BLaER1 treated with 17β-estradiol and CSF1 and Interleukin-3, amounts not matched to agents 10 nM and 100 nM (cell line): ENCODE measurements at regions not wholly inside any gene's neighbourhood (a gene's known extent, or its start where the extent isn't known, plus 50 kb on each side); places are given as distances from the start of the nearest gene placed in this dataset.

Experiments
- H3K27ac ChIP-seq, 11 experiments: shearing (Covaris generic); formaldehyde crosslinking; 2 replicates each; pipeline ENCODE4 v1.8.1; 2022
- H3K27me3 ChIP-seq, 11 experiments: shearing (Covaris generic); formaldehyde crosslinking; 2 replicates each; pipeline ENCODE4 v1.8.1; 2022
- H3K36me3 ChIP-seq, 11 experiments: shearing (Covaris generic); formaldehyde crosslinking; 2 replicates each; pipeline ENCODE4 v1.8.1; 2022
- H3K4me1 ChIP-seq, 10 experiments: shearing (Covaris generic); formaldehyde crosslinking; 2 replicates each; pipeline ENCODE4 v1.8.1; 2022
- H3K4me2 ChIP-seq, 11 experiments: shearing (Covaris generic); formaldehyde crosslinking; 2 replicates each; pipeline ENCODE4 v1.8.1; 2022
- H3K4me3 ChIP-seq, 10 experiments: shearing (Covaris generic); formaldehyde crosslinking; 2 replicates each; pipeline ENCODE4 v1.8.1; 2022
- H3K9ac ChIP-seq, 11 experiments: shearing (Covaris generic); formaldehyde crosslinking; 2 replicates each; pipeline ENCODE4 v1.8.1; 2022
- H3K9me3 ChIP-seq, 11 experiments: shearing (Covaris generic); formaldehyde crosslinking; replicated peaks in 1 of 11; 2 replicates each; pipeline ENCODE4 v1.8.1; 2022
- H4K20me1 ChIP-seq, 11 experiments: shearing (Covaris generic); formaldehyde crosslinking; 2 replicates each; pipeline ENCODE4 v1.8.1; 2022
- Cebpa-rat ChIP-seq, 11 experiments: shearing (Covaris generic); IDR thresholded peaks; 2 replicates each; pipeline ENCODE4 v1.8.1; 2022

GRCh38 chr3:156620901-156621300 lies 53.5 kb upstream of the TIPARP start:
- Histone ChIP-seq H3K27ac (no peak overlapping the region), H3K4me1 (peaks cover 0 to 2% (median 0%) of the 10 kb centered on the region in 10 experiments; a peak in 4 of 20 replicates)

GRCh38 chr3:156620260-156620659 lies 54.1 kb upstream of the TIPARP start:
- H3K27me3 ChIP-seq, result no peaks in the 10 kb centered on the region
- no peak overlapping the region for H3K4me3 ChIP-seq
- peaks cover 0 to 3% (median 0%) of the 10 kb centered on the region in 11 experiments; a peak in 2 of 22 replicates for H3K9me3 ChIP-seq
- no peaks in the 10 kb centered on the region for H4K20me1 ChIP-seq
- no peaks in the 10 kb centered on the region for H3K36me3 ChIP-seq
- no peak overlapping the region for H3K9ac ChIP-seq
- TF ChIP-seq Cebpa-rat (IDR thresholded peaks at IDR 0.05), result no peak
- H3K4me1 ChIP-seq, result peaks cover 0 to 8% (median 0%) of the 10 kb centered on the region in 10 experiments; a peak in 6 of 20 replicates
- no peak overlapping the region for H3K4me2 ChIP-seq
- no peak overlapping the region for H3K27ac ChIP-seq

More at GRCh38 chr3:156620901-156621300, 53.5 kb upstream of the TIPARP start:
- Histone ChIP-seq H3K36me3 (no peaks in the 10 kb centered on the region), H3K4me2 (no peak overlapping the region), H3K27me3 (no peaks in the 10 kb centered on the region), H4K20me1 (no peaks in the 10 kb centered on the region), H3K9me3 (peaks cover 0 to 3% (median 0%) of the 10 kb centered on the region in 11 experiments; a peak in 2 of 22 replicates), H3K4me3 (no peak overlapping the region), H3K9ac (no peak overlapping the region)
- TF ChIP-seq Cebpa-rat (IDR thresholded peaks at IDR 0.05), result no peak

GRCh38 chr3:156619376-156619775 lies 55.0 kb upstream of the TIPARP start:
- Histone ChIP-seq H3K4me1 (peaks cover 0 to 8% (median 0%) of the 10 kb centered on the region in 10 experiments; a peak in 6 of 20 replicates), H4K20me1 (no peaks in the 10 kb centered on the region), H3K36me3 (no peaks in the 10 kb centered on the region), H3K9me3 (peaks cover 0 to 3% (median 0%) of the 10 kb centered on the region in 11 experiments; a peak in 2 of 22 replicates), H3K9ac (no peak overlapping the region), H3K27me3 (no peaks in the 10 kb centered on the region), H3K4me3 (no peak overlapping the region), H3K4me2 (no peak overlapping the region), H3K27ac (no peak overlapping the region)
- no peak for TF ChIP-seq Cebpa-rat (IDR thresholded peaks at IDR 0.05)

DNA sequence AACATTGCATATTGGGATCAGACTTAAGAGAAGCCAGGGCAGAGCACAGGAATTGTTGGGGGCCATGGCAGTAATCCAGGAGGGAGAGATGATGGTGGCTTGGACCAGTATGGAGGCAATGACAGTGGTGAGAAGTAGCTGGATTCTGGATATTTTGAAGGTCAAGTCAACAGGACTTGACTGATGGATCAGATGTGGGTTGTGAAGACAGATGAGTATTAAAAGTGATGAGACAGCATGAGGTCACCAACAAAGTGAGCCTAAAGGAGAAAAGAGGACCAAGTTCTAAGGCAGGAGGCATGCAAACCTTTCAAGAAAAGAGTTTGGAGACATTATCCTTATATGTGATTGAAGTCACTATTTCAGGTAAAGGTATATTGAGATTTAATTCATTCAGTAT lies 56.6 kb upstream of the TIPARP start:
- no peaks in the 10 kb centered on the region for H4K20me1 ChIP-seq
- no peak overlapping the region for H3K4me2 ChIP-seq
- H3K36me3 ChIP-seq, result no peaks in the 10 kb centered on the region
- H3K9ac ChIP-seq, result no peak overlapping the region
- H3K9me3 ChIP-seq, result no peaks in the 10 kb centered on the region
- no peaks in the 10 kb centered on the region for H3K27me3 ChIP-seq
- no peak for TF ChIP-seq Cebpa-rat (IDR thresholded peaks at IDR 0.05)
- peaks cover 0 to 8% (median 0%) of the 10 kb centered on the region in 10 experiments; a peak in 6 of 20 replicates for H3K4me1 ChIP-seq
- no peak overlapping the region for H3K4me3 ChIP-seq
- no peak overlapping the region for H3K27ac ChIP-seq

DNA sequence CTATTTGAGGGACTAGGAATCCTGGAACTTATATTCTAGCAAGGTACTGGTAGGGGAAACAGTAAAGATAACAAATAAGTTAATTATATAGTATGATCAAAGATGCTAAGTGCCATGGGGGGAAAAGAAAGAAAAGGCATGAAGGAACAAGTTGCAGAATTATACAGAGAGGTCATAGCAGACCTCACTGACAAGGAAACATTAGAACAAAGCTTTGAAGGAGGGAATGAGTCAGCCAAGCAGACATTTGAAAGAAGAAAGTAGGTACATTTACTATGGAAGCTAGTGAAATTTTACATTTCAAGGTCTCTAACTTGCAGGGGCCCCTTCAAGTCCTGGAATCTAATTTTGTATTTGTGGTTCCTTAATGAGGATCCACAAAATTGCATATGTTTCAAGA lies 57.2 kb upstream of the TIPARP start:
- no peak overlapping the region for H3K27ac ChIP-seq
- H3K9ac ChIP-seq, result no peak overlapping the region
- no peaks in the 10 kb centered on the region for H3K9me3 ChIP-seq
- H3K4me3 ChIP-seq, result no peak overlapping the region
- H3K4me1 ChIP-seq, result peaks cover 0 to 9% (median 2%) of the 10 kb centered on the region in 10 experiments; a peak in 10 of 20 replicates
- H3K4me2 ChIP-seq, result no peak overlapping the region
- H3K36me3 ChIP-seq, result no peaks in the 10 kb centered on the region
- H3K27me3 ChIP-seq, result no peaks in the 10 kb centered on the region
- TF ChIP-seq Cebpa-rat (IDR thresholded peaks at IDR 0.05), result no peak
- H4K20me1 ChIP-seq, result no peaks in the 10 kb centered on the region

DNA sequence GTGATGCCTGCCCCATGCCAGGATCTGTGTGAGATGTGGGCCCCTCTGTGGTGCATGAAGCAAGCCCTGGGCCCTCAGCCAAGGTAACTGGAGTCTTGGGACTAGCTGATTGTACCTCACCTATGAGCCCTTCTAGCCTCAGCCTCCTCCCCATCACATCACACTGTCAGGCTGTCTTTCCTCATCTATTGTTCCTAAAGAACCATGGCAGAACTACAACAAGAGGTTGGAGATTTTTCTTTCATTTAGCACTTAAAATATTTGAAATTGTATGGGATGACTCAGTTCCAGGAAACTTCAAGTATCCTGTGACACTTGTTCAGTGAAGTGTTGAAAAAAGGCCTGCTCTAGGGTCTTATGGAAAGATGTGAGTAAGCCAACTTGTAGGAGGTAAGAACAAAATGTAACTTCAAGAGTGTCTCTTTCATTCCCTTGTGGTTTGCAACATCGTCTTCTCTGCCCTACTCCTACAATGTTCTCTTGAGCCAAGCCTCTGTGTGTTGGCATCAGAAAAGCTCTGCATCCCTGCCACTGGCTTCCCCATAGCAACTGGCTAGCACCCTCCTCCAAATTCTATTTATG lies 58.7 kb upstream of the TIPARP start:
- Histone ChIP-seq H3K27me3 (no peaks in the 10 kb centered on the region), H3K9me3 (no peaks in the 10 kb centered on the region), H4K20me1 (no peaks in the 10 kb centered on the region), H3K4me3 (no peak overlapping the region), H3K27ac (no peak overlapping the region), H3K4me2 (peak overlapping the region in 4 of 11 experiments; percentile 20 to 39 (median 28); a peak in 6 of 22 replicates), H3K36me3 (no peaks in the 10 kb centered on the region), H3K4me1 (peaks cover 0 to 12% (median 5%) of the 10 kb centered on the region in 10 experiments; a peak in 10 of 20 replicates), H3K9ac (no peak overlapping the region)
- TF ChIP-seq Cebpa-rat (IDR thresholded peaks at IDR 0.05), result no peak

DNA sequence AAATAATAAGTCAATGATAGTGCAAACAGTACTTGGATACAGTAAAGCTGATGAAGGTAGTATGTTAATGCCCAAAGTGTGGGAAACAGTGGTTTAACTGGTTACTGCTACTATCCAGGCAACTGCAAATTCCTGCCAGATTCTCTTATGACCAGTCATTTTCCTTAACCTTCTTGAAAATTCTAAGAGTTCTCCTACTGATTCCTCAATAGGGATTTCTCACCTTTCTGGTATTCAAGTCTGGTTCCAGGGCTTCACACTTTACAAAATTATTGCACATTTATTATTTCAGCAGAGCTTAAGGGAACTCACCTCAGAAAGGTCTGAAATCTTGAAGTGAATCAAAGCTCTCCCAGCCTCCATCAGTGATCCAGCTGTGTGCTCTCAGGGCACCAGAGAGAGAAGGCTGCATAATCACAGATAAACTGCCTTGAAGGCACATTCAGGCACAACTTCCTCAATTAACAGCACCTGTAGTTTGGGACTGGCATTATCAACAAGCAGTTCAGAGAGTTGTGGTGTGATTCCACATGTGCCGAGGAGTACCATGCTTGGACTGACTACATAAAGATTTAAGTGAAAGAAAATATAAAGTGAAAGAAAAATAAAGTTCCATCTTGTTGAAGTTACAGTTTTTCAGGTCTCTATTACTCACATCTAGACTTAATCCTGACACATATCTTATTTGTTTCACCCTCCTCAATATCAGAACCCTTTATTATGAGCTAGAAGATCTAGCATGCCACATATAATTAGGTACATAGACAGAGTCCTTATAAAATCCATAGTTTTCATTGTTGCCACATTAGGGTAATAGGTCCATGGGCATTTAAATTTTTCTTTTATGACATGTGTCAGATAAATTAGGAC lies 59.5 kb upstream of the TIPARP start:
- no peak for TF ChIP-seq Cebpa-rat (IDR thresholded peaks at IDR 0.05)
- Histone ChIP-seq H3K27ac (no peak overlapping the region), H3K9ac (no peak overlapping the region), H4K20me1 (no peaks in the 10 kb centered on the region), H3K27me3 (no peaks in the 10 kb centered on the region), H3K36me3 (no peaks in the 10 kb centered on the region), H3K4me2 (peak overlapping the region in 1 of 11 experiments; percentile 39; a peak in 3 of 22 replicates), H3K4me1 (peaks cover 0 to 12% (median 5%) of the 10 kb centered on the region in 10 experiments; a peak in 11 of 20 replicates), H3K9me3 (no peaks in the 10 kb centered on the region), H3K4me3 (no peak overlapping the region)

DNA sequence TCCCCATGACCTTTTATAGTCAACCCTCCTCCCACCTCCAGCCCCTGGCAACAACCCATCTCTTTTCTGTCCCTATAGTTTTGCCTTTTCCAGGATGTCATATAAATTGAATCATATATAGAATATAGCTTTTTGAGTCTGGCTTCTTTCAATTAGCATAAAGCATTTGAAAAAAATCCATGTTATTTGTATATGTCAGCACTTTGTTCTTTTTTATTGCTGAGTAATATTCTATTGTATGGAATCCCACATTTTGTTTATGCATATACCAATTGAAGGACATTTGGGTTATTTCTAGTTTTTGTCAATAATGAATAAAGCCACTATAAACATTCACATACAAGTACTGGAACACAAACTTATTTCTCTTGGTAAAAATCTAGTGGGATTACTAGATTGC lies 58.0 kb upstream of the SSR3 start:
- no peaks in the 10 kb centered on the region for H3K9me3 ChIP-seq
- peaks cover 0 to 13% (median 6%) of the 10 kb centered on the region in 10 experiments; a peak in 11 of 20 replicates for H3K4me1 ChIP-seq
- TF ChIP-seq Cebpa-rat (IDR thresholded peaks at IDR 0.05), result no peak
- no peak overlapping the region for H3K27ac ChIP-seq
- no peak overlapping the region for H3K9ac ChIP-seq
- no peaks in the 10 kb centered on the region for H3K27me3 ChIP-seq
- H3K4me2 ChIP-seq, result no peak overlapping the region
- no peaks in the 10 kb centered on the region for H3K36me3 ChIP-seq
- H4K20me1 ChIP-seq, result no peaks in the 10 kb centered on the region
- no peak overlapping the region for H3K4me3 ChIP-seq

DNA sequence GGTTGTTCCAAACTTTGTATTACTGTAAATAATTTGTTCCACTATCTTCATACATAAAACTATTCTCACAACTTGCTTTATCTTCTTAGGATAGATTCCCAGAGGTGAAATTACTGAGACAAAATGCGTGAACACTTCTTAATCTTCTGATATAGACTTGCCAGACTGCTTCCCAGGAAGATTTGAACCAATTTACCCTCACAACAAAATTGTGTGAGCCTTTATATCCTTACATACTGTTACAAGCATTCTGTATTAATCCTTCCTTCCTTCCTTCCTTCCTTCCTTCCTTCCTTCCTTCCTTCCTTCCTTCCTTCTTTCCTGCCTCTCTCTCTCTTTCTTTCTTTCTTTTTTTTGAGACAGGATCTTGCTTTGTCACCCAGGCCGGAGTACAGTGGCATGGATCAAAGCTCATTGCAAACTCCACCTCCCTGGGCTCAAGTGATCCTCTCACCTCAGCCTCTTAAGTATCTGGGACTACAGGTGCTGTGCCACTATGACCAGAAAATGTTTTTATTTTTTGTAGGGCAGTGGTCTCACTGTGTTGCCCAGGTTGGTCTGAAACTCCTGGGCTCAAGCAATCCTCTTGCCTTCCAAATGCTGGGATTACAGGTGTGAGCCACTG lies 57.1 kb upstream of the SSR3 start:
- H3K9ac ChIP-seq, result no peak overlapping the region
- H3K27me3 ChIP-seq, result no peaks in the 10 kb centered on the region
- H4K20me1 ChIP-seq, result no peaks in the 10 kb centered on the region
- no peak for TF ChIP-seq Cebpa-rat (IDR thresholded peaks at IDR 0.05)
- peak overlapping the region in 5 of 11 experiments; percentile 9 to 26 (median 21); a peak in 2 of 22 replicates for H3K4me2 ChIP-seq
- H3K36me3 ChIP-seq, result no peaks in the 10 kb centered on the region
- H3K9me3 ChIP-seq, result no peaks in the 10 kb centered on the region
- peaks cover 0 to 13% (median 6%) of the 10 kb centered on the region in 10 experiments; a peak in 11 of 20 replicates for H3K4me1 ChIP-seq
- no peak overlapping the region for H3K4me3 ChIP-seq
- no peak overlapping the region for H3K27ac ChIP-seq
